OCI-LY3 (cell line): ENCODE measurements at regions not wholly inside any gene's neighbourhood (a gene's known extent, or its start where the extent isn't known, plus 50 kb on each side); places are given as distances from the start of the nearest gene placed in this dataset.

Source experiments
- H2AFZ ChIP-seq: fragments of 200-600, 300-600 bp; shearing (Covaris generic); 2 replicates; pipeline ENCODE4 v1.6.0; 2014; ENCODE audit warnings: antibody characterized with exemption, low read depth, low read length
- H3K27ac ChIP-seq: fragments of 200-600, 300-600 bp; sonication (generic); 2 replicates; pipeline ENCODE4 v1.5.1; 2014; ENCODE audit warnings: mild to moderate bottlenecking, low read length, moderate library complexity, mixed read lengths
- H3K27me3 ChIP-seq: fragments of 200-600, 300-600 bp; sonication (generic); 2 replicates; pipeline ENCODE4 v1.6.1; 2014; ENCODE audit warnings: low read depth, low read length, mixed read lengths
- H3K36me3 ChIP-seq: fragments of 200-600, 300-600 bp; sonication (generic); replicated peaks from 2 replicates; pipeline ENCODE3; 2014; ENCODE audit warnings: low read depth, low read length, mixed read lengths
- H3K4me1 ChIP-seq: fragments of 300-600, 200-600 bp; sonication (generic); 2 replicates; pipeline ENCODE4 v1.6.1; 2014; ENCODE audit warnings: low read length, mixed read lengths
- H3K4me2 ChIP-seq: fragments of 200-600, 300-600 bp; sonication (generic); 2 replicates; pipeline ENCODE4 v1.6.1; 2014; ENCODE audit warnings: low read length, mixed read lengths
- H3K4me3 ChIP-seq: fragments of 300-600, 200-600 bp; sonication (generic); 2 replicates; pipeline ENCODE4 v1.5.1; 2014; ENCODE audit warnings: antibody characterized with exemption, mild to moderate bottlenecking, low read length, moderate library complexity
- H3K79me2 ChIP-seq: fragments of 300-600, 200-600 bp; shearing (Covaris generic); 2 replicates; pipeline ENCODE4 v1.6.1; 2014; ENCODE audit warnings: mild to moderate bottlenecking, low read length, mixed read lengths
- H3K9ac ChIP-seq: fragments of 300-600, 200-600 bp; shearing (Covaris generic); 2 replicates; pipeline ENCODE4 v1.6.0; 2014; ENCODE audit warnings: mild to moderate bottlenecking, low read length, moderate library complexity
- H3K9me3 ChIP-seq: fragments of 200-600, 300-600 bp; shearing (Covaris generic); 2 replicates; pipeline ENCODE4 v1.6.1; 2014; ENCODE audit warnings: low read length, mixed read lengths; ENCODE audit not compliant: insufficient read depth
- H4K20me1 ChIP-seq: fragments of 200-600, 300-600 bp; sonication (generic); 2 replicates; pipeline ENCODE4 v1.6.1; 2016; ENCODE audit warnings: low read length, mixed read lengths; ENCODE audit not compliant: insufficient read depth
- EZH2phosphoT487 ChIP-seq: fragments of 200-600 bp; shearing (Covaris generic); IDR thresholded peaks from 2 replicates; pipeline ENCODE4 v1.6.1; 2018; ENCODE audit warnings: antibody characterized with exemption, mixed run types, low read depth
- TF ChIP-seq, protein P1 (sequence below): fragments of 200-600, 300-600 bp; sonication (generic); IDR thresholded peaks from 2 replicates; pipeline ENCODE4 v1.5.1; 2014; ENCODE audit warnings: antibody characterized with exemption, low read length, low read depth

- Histone ChIP-seq H3K4me1 (no peaks in the 10 kb centered on the region), H3K36me3 (no peaks in the 10 kb centered on the region), H3K9me3 (no peaks in the 10 kb centered on the region), H3K4me3 (no peak overlapping the region), H3K27ac (no peak overlapping the region), H3K4me2 (no peak overlapping the region), H2AFZ (no peak overlapping the region), H4K20me1 (no peaks in the 10 kb centered on the region), H3K9ac (no peak overlapping the region), H3K27me3 (no peaks in the 10 kb centered on the region), H3K79me2 (no peaks in the 10 kb centered on the region)
- TF ChIP-seq, protein P1, sequence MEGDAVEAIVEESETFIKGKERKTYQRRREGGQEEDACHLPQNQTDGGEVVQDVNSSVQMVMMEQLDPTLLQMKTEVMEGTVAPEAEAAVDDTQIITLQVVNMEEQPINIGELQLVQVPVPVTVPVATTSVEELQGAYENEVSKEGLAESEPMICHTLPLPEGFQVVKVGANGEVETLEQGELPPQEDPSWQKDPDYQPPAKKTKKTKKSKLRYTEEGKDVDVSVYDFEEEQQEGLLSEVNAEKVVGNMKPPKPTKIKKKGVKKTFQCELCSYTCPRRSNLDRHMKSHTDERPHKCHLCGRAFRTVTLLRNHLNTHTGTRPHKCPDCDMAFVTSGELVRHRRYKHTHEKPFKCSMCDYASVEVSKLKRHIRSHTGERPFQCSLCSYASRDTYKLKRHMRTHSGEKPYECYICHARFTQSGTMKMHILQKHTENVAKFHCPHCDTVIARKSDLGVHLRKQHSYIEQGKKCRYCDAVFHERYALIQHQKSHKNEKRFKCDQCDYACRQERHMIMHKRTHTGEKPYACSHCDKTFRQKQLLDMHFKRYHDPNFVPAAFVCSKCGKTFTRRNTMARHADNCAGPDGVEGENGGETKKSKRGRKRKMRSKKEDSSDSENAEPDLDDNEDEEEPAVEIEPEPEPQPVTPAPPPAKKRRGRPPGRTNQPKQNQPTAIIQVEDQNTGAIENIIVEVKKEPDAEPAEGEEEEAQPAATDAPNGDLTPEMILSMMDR: peak; percentile 33
- TF ChIP-seq EZH2phosphoT487: no peak
Measured at GRCh38 chr7:63008366-63008765, 990.3 kb upstream of the ZNF722 start.

DNA sequence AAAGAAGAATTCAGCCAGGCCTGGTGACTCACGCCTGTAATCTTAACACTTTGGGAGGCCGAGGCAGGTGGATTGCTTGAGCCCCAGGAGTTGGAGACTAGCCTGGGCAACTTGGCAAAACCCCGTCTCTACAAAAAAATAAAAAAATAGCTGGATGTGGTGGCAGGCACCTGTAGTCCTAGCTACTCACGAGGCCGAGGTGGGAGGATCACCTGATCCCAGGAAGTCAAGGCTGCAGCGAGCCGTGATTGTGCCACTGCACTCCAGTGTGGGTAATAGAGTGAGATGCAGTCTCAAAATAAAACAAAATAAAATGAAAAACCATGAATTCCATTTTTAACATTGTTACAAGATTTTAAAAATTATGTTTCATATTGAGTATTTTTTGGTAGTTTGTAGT is 988.9 kb upstream of the ZNF722 start:
- H3K9ac ChIP-seq: no peak overlapping the region
- TF ChIP-seq EZH2phosphoT487: no peak
- TF ChIP-seq, protein P1: no peak
- no peaks in the 10 kb centered on the region for H3K79me2 ChIP-seq
- no peak overlapping the region for H3K4me3 ChIP-seq
- H3K9me3 ChIP-seq: no peaks in the 10 kb centered on the region
- no peak overlapping the region for H2AFZ ChIP-seq
- H3K27ac ChIP-seq: no peak overlapping the region
- no peak overlapping the region for H3K4me2 ChIP-seq
- no peaks in the 10 kb centered on the region for H4K20me1 ChIP-seq
- no peaks in the 10 kb centered on the region for H3K36me3 ChIP-seq
- H3K27me3 ChIP-seq: no peaks in the 10 kb centered on the region
- no peaks in the 10 kb centered on the region for H3K4me1 ChIP-seq

DNA sequence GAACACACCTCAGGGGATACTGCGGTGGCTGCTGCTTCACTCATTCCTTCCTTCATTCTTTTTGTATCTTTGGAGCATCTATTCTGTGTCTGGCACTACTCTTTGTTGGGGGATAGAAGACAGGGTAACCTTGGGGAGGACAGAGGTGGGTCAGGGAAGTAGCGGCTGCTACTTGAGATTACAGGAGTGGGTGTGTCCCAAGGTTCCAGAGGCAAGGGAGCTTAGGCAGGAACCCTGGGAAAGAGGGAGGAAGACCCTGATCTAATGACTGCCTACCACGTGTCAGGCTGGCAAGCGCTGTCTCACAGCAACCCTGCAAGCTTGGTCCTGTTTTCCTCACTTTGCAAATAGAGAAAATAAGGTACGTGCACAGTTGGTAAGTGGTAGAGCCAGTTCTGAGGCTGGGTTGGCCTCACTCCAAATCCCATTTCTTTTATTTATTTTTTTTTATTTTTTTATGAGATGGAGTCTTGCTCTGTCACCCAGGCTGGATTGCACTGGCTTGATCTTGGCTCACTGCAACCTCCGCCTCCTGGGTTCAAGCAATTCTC is 985.9 kb upstream of the ZNF722 start:
- H3K9me3 ChIP-seq: no peaks in the 10 kb centered on the region

DNA sequence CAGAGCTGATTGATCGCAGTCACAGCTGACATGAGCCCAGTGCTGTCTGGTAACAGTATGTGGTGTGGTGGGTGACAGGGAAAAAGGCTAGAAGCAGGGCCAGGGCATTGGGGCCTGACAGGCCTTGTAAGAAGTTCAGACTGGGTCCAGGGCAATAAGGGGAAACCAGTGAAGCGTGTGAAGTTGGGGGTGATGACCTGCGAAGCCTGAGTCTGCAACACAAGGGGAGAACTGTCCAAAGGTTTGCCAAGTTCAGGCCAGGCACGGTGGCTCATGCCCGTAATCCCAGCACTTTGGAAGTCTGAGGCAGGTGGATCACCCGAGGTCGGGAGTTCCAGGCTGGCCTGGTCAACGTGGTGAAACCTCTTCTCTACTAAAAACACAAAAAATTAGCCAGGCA is 983.9 kb upstream of the ZNF722 start:
- TF ChIP-seq EZH2phosphoT487: no peak
- TF ChIP-seq, protein P1: no peak
- H2AFZ ChIP-seq: no peak overlapping the region
- H3K27me3 ChIP-seq: no peaks in the 10 kb centered on the region
- no peaks in the 10 kb centered on the region for H3K9me3 ChIP-seq
- H3K4me2 ChIP-seq: no peak overlapping the region
- H3K4me1 ChIP-seq: no peaks in the 10 kb centered on the region
- H3K9ac ChIP-seq: no peak overlapping the region
- H3K27ac ChIP-seq: no peak overlapping the region
- H3K79me2 ChIP-seq: no peaks in the 10 kb centered on the region
- H4K20me1 ChIP-seq: no peaks in the 10 kb centered on the region
- no peaks in the 10 kb centered on the region for H3K36me3 ChIP-seq
- no peak overlapping the region for H3K4me3 ChIP-seq

More for the DNA sequence above, 985.9 kb upstream of the ZNF722 start:
- Histone ChIP-seq H3K27me3 (no peaks in the 10 kb centered on the region), H3K27ac (no peak overlapping the region), H3K4me1 (no peaks in the 10 kb centered on the region), H3K9ac (no peak overlapping the region), H3K4me3 (no peak overlapping the region), H3K79me2 (no peaks in the 10 kb centered on the region), H2AFZ (no peak overlapping the region), H3K36me3 (no peaks in the 10 kb centered on the region), H3K4me2 (no peak overlapping the region), H4K20me1 (no peaks in the 10 kb centered on the region)
- TF ChIP-seq, protein P1: no peak
- no peak for TF ChIP-seq EZH2phosphoT487
